ENCODE measurements at regions not wholly inside any gene's neighbourhood (a gene's known extent, or its start where the extent isn't known, plus 50 kb on each side); places are given as distances from the start of the nearest gene placed in this dataset.

- TF ChIP-seq TAF1 (IDR thresholded peaks at IDR 0.05; ENCODE audit: low read depth) (no peak), EGR1 (IDR thresholded peaks at IDR 0.05) (no peak), ZBTB7A (IDR thresholded peaks at IDR 0.05; ENCODE audit: low read depth) (no peak), MAX (IDR thresholded peaks at IDR 0.05) (no peak)
Measured at GRCh38 chr5:44542470-44542869, 153.2 kb upstream of the FGF10 start.

GRCh38 chr5:44539602-44539919, 150.3 kb upstream of the FGF10 start:
- TF ChIP-seq RAD21 (IDR thresholded peaks at IDR 0.05; ENCODE audit: low read depth) (no peak), USF1 (IDR thresholded peaks at IDR 0.05) (no peak), NFIC (IDR thresholded peaks at IDR 0.05) (no peak), ZBTB7A (IDR thresholded peaks at IDR 0.05; ENCODE audit: low read depth) (no peak), FOXM1 (IDR thresholded peaks at IDR 0.05; ENCODE audit: borderline replicate concordance, low read depth) (no peak), EGR1 (IDR thresholded peaks at IDR 0.05) (no peak), EP300 (IDR thresholded peaks at IDR 0.05; ENCODE audit: borderline replicate concordance) (no peak)

- TF ChIP-seq TCF12 (IDR thresholded peaks at IDR 0.05; ENCODE audit: low read depth), result no peak
- TF ChIP-seq FOXM1 (IDR thresholded peaks at IDR 0.05; ENCODE audit: borderline replicate concordance, low read depth), result no peak
- TF ChIP-seq MAX (IDR thresholded peaks at IDR 0.05), result no peak
- no peak for TF ChIP-seq TAF1 (IDR thresholded peaks at IDR 0.05; ENCODE audit: low read depth)
- no peak for TF ChIP-seq YY1 (IDR thresholded peaks at IDR 0.05; ENCODE audit: low read depth)
- TF ChIP-seq RAD21 (IDR thresholded peaks at IDR 0.05; ENCODE audit: low read depth), result no peak
- TF ChIP-seq NFIC (IDR thresholded peaks at IDR 0.05), result no peak
Measured at GRCh38 chr5:44538797-44539601, 149.8 kb upstream of the FGF10 start.

GRCh38 chr5:44536650-44537260, 147.5 kb upstream of the FGF10 start:
- TF ChIP-seq CREB1 (IDR thresholded peaks at IDR 0.05; ENCODE audit: low read depth) (no peak), RAD21 (IDR thresholded peaks at IDR 0.05; ENCODE audit: low read depth) (peak; percentile 67)

GRCh38 chr5:44535621-44536020, 146.4 kb upstream of the FGF10 start:
- TF ChIP-seq CEBPB (IDR thresholded peaks at IDR 0.05) (no peak), YY1 (IDR thresholded peaks at IDR 0.05; ENCODE audit: low read depth) (no peak), USF1 (IDR thresholded peaks at IDR 0.05) (no peak)

- TF ChIP-seq REST (IDR thresholded peaks at IDR 0.05; ENCODE audit: low read depth) (no peak), CEBPB (IDR thresholded peaks at IDR 0.05) (no peak), TAF1 (IDR thresholded peaks at IDR 0.05; ENCODE audit: low read depth) (no peak), FOXM1 (IDR thresholded peaks at IDR 0.05; ENCODE audit: borderline replicate concordance, low read depth) (no peak), YY1 (IDR thresholded peaks at IDR 0.05; ENCODE audit: low read depth) (no peak), TCF12 (IDR thresholded peaks at IDR 0.05; ENCODE audit: low read depth) (no peak), NFIC (IDR thresholded peaks at IDR 0.05) (no peak), USF1 (IDR thresholded peaks at IDR 0.05) (no peak), MAX (IDR thresholded peaks at IDR 0.05) (no peak)
Measured at GRCh38 chr5:44532981-44533380, 143.8 kb upstream of the FGF10 start.

- TF ChIP-seq TAF1 (IDR thresholded peaks at IDR 0.05; ENCODE audit: low read depth) (no peak), TCF12 (IDR thresholded peaks at IDR 0.05; ENCODE audit: low read depth) (no peak), TEAD4 (IDR thresholded peaks at IDR 0.05) (no peak), CREB1 (IDR thresholded peaks at IDR 0.05; ENCODE audit: low read depth) (no peak), RAD21 (IDR thresholded peaks at IDR 0.05; ENCODE audit: low read depth) (no peak), EP300 (IDR thresholded peaks at IDR 0.05; ENCODE audit: borderline replicate concordance) (no peak), YY1 (IDR thresholded peaks at IDR 0.05; ENCODE audit: low read depth) (no peak), NFIC (IDR thresholded peaks at IDR 0.05) (no peak), ZBTB7A (IDR thresholded peaks at IDR 0.05; ENCODE audit: low read depth) (no peak), EGR1 (IDR thresholded peaks at IDR 0.05) (no peak), FOXM1 (IDR thresholded peaks at IDR 0.05; ENCODE audit: borderline replicate concordance, low read depth) (no peak), CEBPB (IDR thresholded peaks at IDR 0.05) (no peak)
Measured at GRCh38 chr5:44511596-44511995, 122.4 kb upstream of the FGF10 start.
